Astrocyte (in vitro differentiated cells and primary cell): ENCODE measurements at regions not wholly inside any gene's neighbourhood (a gene's known extent, or its start where the extent isn't known, plus 50 kb on each side); places are given as distances from the start of the nearest gene placed in this dataset.
A peak's percentile ranks its signal among the peaks of the same experiment; 100 is the strongest.

Experiments
- DNase-seq: peaks from one replicate; pipeline ENCODE4 v3.0.0-alpha.2; 2010; ENCODE audit warnings: low read depth
- FAIRE-seq: peaks from 2 replicates; lab custom pipeline; 2011; peaks lifted over from hg19 to GRCh38; lab: Jason Lieb, UNC
- H2AFZ ChIP-seq: 2 replicates; pipeline ENCODE4 v1.6.0; 2012; ENCODE audit warnings: low read depth, low read length, inconsistent platforms
- H3K27ac ChIP-seq: 2 replicates; pipeline ENCODE4 v1.5.1; 2011; ENCODE audit warnings: low read depth, low read length, inconsistent platforms
- H3K27me3 ChIP-seq: 2 replicates; pipeline ENCODE4 v1.6.0; 2011; ENCODE audit warnings: low read length, inconsistent platforms; ENCODE audit not compliant: insufficient read depth
- H3K36me3 ChIP-seq: 2 replicates; pipeline ENCODE4 v1.5.1; 2011; ENCODE audit warnings: low read length, inconsistent platforms; ENCODE audit not compliant: insufficient read depth
- H3K4me1 ChIP-seq: 2 replicates; pipeline ENCODE4 v1.5.1; 2011; ENCODE audit warnings: low read length, inconsistent platforms; ENCODE audit not compliant: insufficient read depth
- H3K4me2 ChIP-seq: 2 replicates; pipeline ENCODE4 v1.6.0; 2012; ENCODE audit warnings: low read length, inconsistent platforms
- H3K4me3 ChIP-seq: 2 replicates; pipeline ENCODE4 v1.5.1; 2011; ENCODE audit warnings: low read depth, mild to moderate bottlenecking, low read length, inconsistent platforms; ENCODE audit not compliant: insufficient read depth
- H3K79me2 ChIP-seq: 2 replicates; pipeline ENCODE4 v1.6.0; 2012; ENCODE audit warnings: mild to moderate bottlenecking, low read length, inconsistent platforms; ENCODE audit not compliant: insufficient read depth
- H3K9ac ChIP-seq: 2 replicates; pipeline ENCODE4 v1.6.0; 2012; ENCODE audit warnings: mild to moderate bottlenecking, low read length, inconsistent platforms
- H3K9me3 ChIP-seq: 2 replicates; pipeline ENCODE4 v1.5.1; 2012; ENCODE audit warnings: low read depth, mild to moderate bottlenecking, low read length, inconsistent platforms; ENCODE audit not compliant: insufficient read depth
- H4K20me1 ChIP-seq: 2 replicates; pipeline ENCODE4 v1.6.0; 2012; ENCODE audit warnings: low read length, inconsistent platforms; ENCODE audit not compliant: insufficient read depth
- H3K27ac Mint-ChIP-seq: one replicate; pipeline ENCODE4 v1.8.0; 2021; ENCODE audit warnings: mild to moderate bottlenecking, mixed read lengths; ENCODE audit not compliant: unreplicated experiment
- H3K27me3 Mint-ChIP-seq: one replicate; pipeline ENCODE4 v1.8.0; 2021; ENCODE audit warnings: low read depth, mixed read lengths; ENCODE audit not compliant: unreplicated experiment
- H3K36me3 Mint-ChIP-seq: one replicate; pipeline ENCODE4 v1.8.0; 2021; ENCODE audit warnings: low read depth, mixed read lengths; ENCODE audit not compliant: unreplicated experiment
- H3K4me1 Mint-ChIP-seq: one replicate; pipeline ENCODE4 v1.8.0; 2021; ENCODE audit warnings: low read depth, mixed read lengths; ENCODE audit not compliant: unreplicated experiment
- H3K4me3 Mint-ChIP-seq: one replicate; pipeline ENCODE4 v1.8.0; 2021; ENCODE audit warnings: mild to moderate bottlenecking, moderate library complexity, mixed read lengths; ENCODE audit not compliant: unreplicated experiment
- H3K9me3 Mint-ChIP-seq: one replicate; pipeline ENCODE4 v1.8.0; 2021; ENCODE audit warnings: mild to moderate bottlenecking, mixed read lengths; ENCODE audit not compliant: unreplicated experiment
- EZH2 ChIP-seq: IDR thresholded peaks from 2 replicates; pipeline ENCODE4 v1.6.1; 2012; ENCODE audit warnings: mild to moderate bottlenecking, low read length, inconsistent platforms; ENCODE audit not compliant: insufficient read depth
- TF ChIP-seq, protein P1 (sequence below): IDR thresholded peaks from 2 replicates; pipeline ENCODE4 v1.5.1; 2011; ENCODE audit warnings: low read depth, mild to moderate bottlenecking, inconsistent platforms, low read length, moderate library complexity; ENCODE audit not compliant: insufficient read depth

DNA sequence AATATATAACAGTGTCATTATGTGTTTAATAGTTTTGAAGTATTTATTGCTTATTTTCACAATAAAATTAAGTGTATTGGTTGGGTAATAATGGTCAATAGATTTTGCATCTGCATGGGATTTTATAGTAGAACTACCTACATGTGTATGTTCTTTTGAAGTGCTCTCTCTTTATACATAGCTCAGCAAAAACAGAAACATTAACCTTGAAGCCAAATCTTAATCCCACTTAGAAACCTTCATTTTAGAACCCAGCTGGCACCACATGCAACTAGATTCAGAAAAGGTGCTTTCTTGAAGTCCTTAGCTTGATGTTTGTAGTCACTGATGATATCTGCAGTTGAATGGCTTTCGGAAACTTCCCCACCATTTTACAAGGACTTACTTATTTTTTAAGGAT lies 146.9 kb upstream of the IL12A start:
- H3K27me3 Mint-ChIP-seq = no peaks in the 10 kb centered on the region
- peaks cover 40% of the 10 kb centered on the region for H3K4me1 ChIP-seq
- H3K9ac ChIP-seq = no peak overlapping the region
- no peaks in the 10 kb centered on the region for H3K9me3 ChIP-seq
- no peak overlapping the region for H3K27ac ChIP-seq
- TF ChIP-seq EZH2 = no peak
- TF ChIP-seq, protein P1, sequence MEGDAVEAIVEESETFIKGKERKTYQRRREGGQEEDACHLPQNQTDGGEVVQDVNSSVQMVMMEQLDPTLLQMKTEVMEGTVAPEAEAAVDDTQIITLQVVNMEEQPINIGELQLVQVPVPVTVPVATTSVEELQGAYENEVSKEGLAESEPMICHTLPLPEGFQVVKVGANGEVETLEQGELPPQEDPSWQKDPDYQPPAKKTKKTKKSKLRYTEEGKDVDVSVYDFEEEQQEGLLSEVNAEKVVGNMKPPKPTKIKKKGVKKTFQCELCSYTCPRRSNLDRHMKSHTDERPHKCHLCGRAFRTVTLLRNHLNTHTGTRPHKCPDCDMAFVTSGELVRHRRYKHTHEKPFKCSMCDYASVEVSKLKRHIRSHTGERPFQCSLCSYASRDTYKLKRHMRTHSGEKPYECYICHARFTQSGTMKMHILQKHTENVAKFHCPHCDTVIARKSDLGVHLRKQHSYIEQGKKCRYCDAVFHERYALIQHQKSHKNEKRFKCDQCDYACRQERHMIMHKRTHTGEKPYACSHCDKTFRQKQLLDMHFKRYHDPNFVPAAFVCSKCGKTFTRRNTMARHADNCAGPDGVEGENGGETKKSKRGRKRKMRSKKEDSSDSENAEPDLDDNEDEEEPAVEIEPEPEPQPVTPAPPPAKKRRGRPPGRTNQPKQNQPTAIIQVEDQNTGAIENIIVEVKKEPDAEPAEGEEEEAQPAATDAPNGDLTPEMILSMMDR = no peak
- H3K4me3 Mint-ChIP-seq = peak overlapping the region; percentile 90
- peaks cover 69% of the 10 kb centered on the region for H3K4me1 Mint-ChIP-seq
- peaks cover 50% of the 10 kb centered on the region for H4K20me1 ChIP-seq
- no peak for FAIRE-seq
- H3K79me2 ChIP-seq = peaks cover 96% of the 10 kb centered on the region
- no peak overlapping the region for H3K4me3 ChIP-seq
- DNase-seq = no peak
- H3K36me3 ChIP-seq = no peaks in the 10 kb centered on the region
- no peak overlapping the region for H2AFZ ChIP-seq
- H3K4me2 ChIP-seq = no peak overlapping the region
- no peaks in the 10 kb centered on the region for H3K27me3 ChIP-seq
- H3K9me3 Mint-ChIP-seq = no peaks in the 10 kb centered on the region
- no peak overlapping the region for H3K27ac Mint-ChIP-seq
- H3K36me3 Mint-ChIP-seq = no peaks in the 10 kb centered on the region

DNA sequence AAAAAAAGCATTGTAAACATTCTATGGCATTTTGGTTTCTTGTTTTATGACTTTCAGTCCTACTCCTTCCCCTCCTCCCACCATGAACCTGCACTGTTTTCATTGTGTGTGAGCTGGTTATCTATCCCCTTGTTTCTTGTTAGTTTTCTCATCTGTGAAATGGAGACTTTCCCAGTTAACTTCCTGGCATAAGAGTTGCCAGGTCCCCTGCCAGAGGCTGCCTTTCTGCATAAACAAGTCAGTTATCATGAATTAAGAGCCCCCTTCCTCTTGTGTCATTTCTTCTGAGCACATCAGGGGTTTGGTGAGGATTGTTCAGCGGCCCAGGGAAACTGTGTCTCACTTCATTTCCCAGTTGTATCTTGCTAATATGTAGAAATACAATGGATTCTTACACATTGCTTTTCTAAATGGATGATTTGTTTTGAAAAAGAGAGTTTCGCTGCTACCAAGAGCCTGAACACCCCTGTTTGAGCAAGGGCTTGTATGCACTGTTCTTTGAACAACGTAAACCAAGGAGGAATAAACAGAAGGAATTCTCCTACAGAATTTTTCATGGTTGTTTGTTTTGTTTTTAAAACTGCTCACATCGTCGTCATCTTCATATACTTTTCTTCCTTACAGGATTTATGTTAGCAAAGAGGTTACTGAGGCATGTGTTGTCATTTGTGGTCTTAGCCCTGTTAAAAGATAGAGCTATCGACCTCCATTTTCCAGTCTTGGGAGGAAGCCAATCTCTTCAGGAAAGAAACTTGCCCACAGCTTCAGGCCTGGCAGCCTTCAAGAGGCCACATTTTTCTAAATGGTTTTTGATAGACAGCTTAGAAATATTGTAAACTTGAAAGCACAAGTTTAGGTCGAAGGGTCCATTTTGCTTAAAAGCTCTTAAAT lies 144.6 kb upstream of the IL12A start:
- no peak overlapping the region for H2AFZ ChIP-seq
- H3K9ac ChIP-seq = peak overlapping the region; percentile 50
- no peak for FAIRE-seq
- TF ChIP-seq, protein P1 = no peak
- TF ChIP-seq EZH2 = no peak
- H3K4me3 ChIP-seq = no peak overlapping the region
- H3K9me3 ChIP-seq = no peaks in the 10 kb centered on the region
- H3K79me2 ChIP-seq = peaks cover 100% of the 10 kb centered on the region
- DNase-seq = peak; percentile 76
- H4K20me1 ChIP-seq = peaks cover 44% of the 10 kb centered on the region
- Mint-ChIP-seq H3K36me3 (peaks cover 3% of the 10 kb centered on the region), H3K9me3 (no peaks in the 10 kb centered on the region), H3K4me3 (peak overlapping the region; percentile 74), H3K27ac (peak overlapping the region; percentile 87), H3K27me3 (no peaks in the 10 kb centered on the region), H3K4me1 (peaks cover 72% of the 10 kb centered on the region)
- peak overlapping the region; percentile 72 for H3K4me2 ChIP-seq
- H3K4me1 ChIP-seq = peaks cover 29% of the 10 kb centered on the region
- peak overlapping the region; percentile 52 for H3K27ac ChIP-seq
- no peaks in the 10 kb centered on the region for H3K36me3 ChIP-seq
- H3K27me3 ChIP-seq = no peaks in the 10 kb centered on the region

DNA sequence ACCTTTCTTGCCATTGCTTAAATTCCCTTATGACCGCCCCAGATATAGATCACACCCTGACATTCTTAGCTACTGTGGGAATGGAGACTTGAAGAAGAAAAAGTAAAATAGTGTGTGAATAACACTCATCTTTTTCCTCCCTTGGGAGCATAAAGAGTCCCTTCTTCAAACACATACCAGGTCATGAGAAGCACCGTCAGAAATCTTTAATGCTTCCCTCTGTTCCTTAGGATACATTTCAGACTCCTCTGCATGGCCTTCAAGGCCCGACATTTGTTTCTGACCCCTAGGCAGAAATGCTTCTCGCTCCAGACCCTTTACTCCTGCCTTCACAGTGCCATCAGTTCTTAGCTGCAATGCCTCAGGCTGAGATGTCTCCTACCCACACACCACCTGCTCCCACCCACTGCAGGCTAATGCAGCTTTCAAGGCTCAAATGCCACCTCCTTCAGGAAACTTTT lies 143.8 kb upstream of the IL12A start:
- DNase-seq = peak; percentile 81
- Mint-ChIP-seq H3K4me3 (peak overlapping the region; percentile 45), H3K9me3 (no peaks in the 10 kb centered on the region), H3K27me3 (no peaks in the 10 kb centered on the region), H3K4me1 (peaks cover 69% of the 10 kb centered on the region), H3K36me3 (peaks cover 3% of the 10 kb centered on the region), H3K27ac (peak overlapping the region; percentile 87)
- no peak overlapping the region for H2AFZ ChIP-seq
- no peaks in the 10 kb centered on the region for H3K36me3 ChIP-seq
- TF ChIP-seq, protein P1 = no peak
- no peak for TF ChIP-seq EZH2
- H3K4me2 ChIP-seq = peak overlapping the region; percentile 72
- H3K27ac ChIP-seq = peak overlapping the region; percentile 52
- no peaks in the 10 kb centered on the region for H3K27me3 ChIP-seq
- peaks cover 100% of the 10 kb centered on the region for H3K79me2 ChIP-seq
- no peak overlapping the region for H3K4me3 ChIP-seq
- H4K20me1 ChIP-seq = peaks cover 44% of the 10 kb centered on the region
- FAIRE-seq = no peak
- H3K9ac ChIP-seq = peak overlapping the region; percentile 50
- peaks cover 26% of the 10 kb centered on the region for H3K4me1 ChIP-seq
- no peaks in the 10 kb centered on the region for H3K9me3 ChIP-seq
